WTC11 (cell line): ENCODE measurements at regions not wholly inside any gene's neighbourhood (a gene's known extent, or its start where the extent isn't known, plus 50 kb on each side); places are given as distances from the start of the nearest gene placed in this dataset.

ENCODE experiments used
- ATAC-seq: fragments of 200-7000 bp; cut with Tn5 transposase; 2 replicates; pipeline ENCODE4 v1.10.0; 2021; ENCODE audit warnings: mild to moderate bottlenecking, moderate library complexity
- CTCF ChIA-PET: fragments of 300-600 bp; sonication (Branson Sonifier 250); formaldehyde crosslinking; loops from one replicate; lab custom pipeline; 2021; ENCODE audit warnings: antibody characterized with exemption; lab: Charles Lee
- POLR2A ChIA-PET: fragments of 350-600 bp; sonication (Branson Sonifier 250); formaldehyde crosslinking; loops from one replicate; lab custom pipeline; 2021; ENCODE audit warnings: antibody characterized with exemption; lab: Charles Lee
- DNase-seq: peaks from one replicate; pipeline ENCODE4 v3.0.0; 2021; ENCODE audit warnings: low spot score
- H3K27ac Mint-ChIP-seq: 2 replicates; pipeline ENCODE4 v1.8.0; 2021; ENCODE audit warnings: mixed read lengths
- H3K27me3 Mint-ChIP-seq: 2 replicates; pipeline ENCODE4 v1.8.0; 2021; ENCODE audit warnings: low read depth, mild to moderate bottlenecking, moderate library complexity, mixed read lengths
- H3K36me3 Mint-ChIP-seq: 2 replicates; pipeline ENCODE4 v1.8.0; 2021; ENCODE audit warnings: mixed read lengths
- H3K4me1 Mint-ChIP-seq: 2 replicates; pipeline ENCODE4 v1.8.0; 2022; ENCODE audit warnings: mixed read lengths
- H3K4me3 Mint-ChIP-seq: 2 replicates; pipeline ENCODE4 v1.8.0; 2021; ENCODE audit warnings: mild to moderate bottlenecking, moderate library complexity, mixed read lengths
- H3K9me3 Mint-ChIP-seq: 2 replicates; pipeline ENCODE4 v1.8.0; 2021; ENCODE audit warnings: mixed read lengths
- ELF4 ChIP-seq: sonication (generic); formaldehyde crosslinking; IDR thresholded peaks from 2 replicates; pipeline ENCODE4 v1.8.1; 2022; ENCODE audit warnings: low read depth, mild to moderate bottlenecking, moderate library complexity, missing genetic modification reagents
- JAZF1 ChIP-seq: fragments of 250-450 bp; sonication (Bioruptor Pico); IDR thresholded peaks from 2 replicates; pipeline ENCODE4 v1.9.0; 2021; ENCODE audit warnings: moderate library complexity, mild to moderate bottlenecking, inconsistent platforms
- NFE2L1 ChIP-seq: sonication (generic); formaldehyde crosslinking; IDR thresholded peaks from 2 replicates; pipeline ENCODE4 v1.8.1; 2023; ENCODE audit warnings: missing genetic modification reagents
- OVOL2 ChIP-seq: fragments of 250-450 bp; sonication (Bioruptor Pico); IDR thresholded peaks from 2 replicates; pipeline ENCODE4 v1.9.0; 2021; ENCODE audit warnings: mild to moderate bottlenecking, borderline replicate concordance
- PRRX2 ChIP-seq: fragments of 250-450 bp; sonication (Bioruptor Pico); IDR thresholded peaks from 2 replicates; pipeline ENCODE4 v1.8.0; 2021; ENCODE audit warnings: mild to moderate bottlenecking
- SMAD4 ChIP-seq: sonication (generic); formaldehyde crosslinking; IDR thresholded peaks from 2 replicates; pipeline ENCODE4 v1.8.0; 2022; ENCODE audit warnings: mild to moderate bottlenecking, missing genetic modification reagents
- SOX15 ChIP-seq: fragments of 250-450 bp; sonication (Bioruptor Pico); IDR thresholded peaks from 2 replicates; pipeline ENCODE4 v1.9.0; 2021; ENCODE audit warnings: mild to moderate bottlenecking
- SP1 ChIP-seq: sonication (generic); formaldehyde crosslinking; conservative IDR thresholded peaks from 2 replicates; pipeline ENCODE4 v1.8.1; 2022; ENCODE audit warnings: missing genetic modification reagents
- ZNF219 ChIP-seq: sonication (generic); formaldehyde crosslinking; IDR thresholded peaks from 2 replicates; pipeline ENCODE4 v1.8.0; 2023; ENCODE audit warnings: missing genetic modification reagents, mild to moderate bottlenecking, borderline replicate concordance
- ZNF317 ChIP-seq: sonication (generic); formaldehyde crosslinking; IDR thresholded peaks from 2 replicates; pipeline ENCODE4 v1.8.1; 2023; ENCODE audit warnings: low read depth, mild to moderate bottlenecking, moderate library complexity, missing genetic modification reagents, borderline replicate concordance
- ZNF416 ChIP-seq: fragments of 250-450 bp; sonication (Bioruptor Pico); IDR thresholded peaks from 2 replicates; pipeline ENCODE4 v1.9.0; 2021; ENCODE audit warnings: mild to moderate bottlenecking, inconsistent platforms
- TF ChIP-seq, protein P1 (sequence below): sonication (generic); formaldehyde crosslinking; IDR thresholded peaks from 2 replicates; pipeline ENCODE4 v1.8.1; 2023; ENCODE audit warnings: mild to moderate bottlenecking, missing genetic modification reagents, moderate library complexity
- TF ChIP-seq, protein P2 (sequence below): sonication (generic); formaldehyde crosslinking; IDR thresholded peaks from 2 replicates; pipeline ENCODE4 v1.8.0; 2022; ENCODE audit warnings: mild to moderate bottlenecking, missing genetic modification reagents
- TF ChIP-seq, protein P3 (sequence below): sonication (generic); formaldehyde crosslinking; IDR thresholded peaks from 2 replicates; pipeline ENCODE4 v1.8.0; 2022; ENCODE audit warnings: mild to moderate bottlenecking, missing genetic modification reagents
- TF ChIP-seq, protein P4 (sequence below): fragments of 250-450 bp; sonication (Bioruptor Pico); IDR thresholded peaks from 2 replicates; pipeline ENCODE4 v1.8.0; 2021; ENCODE audit warnings: mild to moderate bottlenecking
- TF ChIP-seq, protein P5 (sequence below): sonication (generic); formaldehyde crosslinking; IDR thresholded peaks from 2 replicates; pipeline ENCODE4 v1.8.0; 2022; ENCODE audit warnings: mild to moderate bottlenecking, missing genetic modification reagents
- TF ChIP-seq, protein P6 (sequence below): sonication (generic); formaldehyde crosslinking; IDR thresholded peaks from 2 replicates; pipeline ENCODE4 v1.8.0; 2022; ENCODE audit warnings: mild to moderate bottlenecking, missing genetic modification reagents
- TF ChIP-seq, protein P7 (sequence below): fragments of 250-450 bp; sonication (Bioruptor Pico); IDR thresholded peaks from 2 replicates; pipeline ENCODE4 v2.1.2; 2022; ENCODE audit warnings: mild to moderate bottlenecking, moderate library complexity
- TF ChIP-seq, protein P8 (sequence below): sonication (generic); formaldehyde crosslinking; IDR thresholded peaks from 2 replicates; pipeline ENCODE4 v1.8.1; 2023; ENCODE audit warnings: mild to moderate bottlenecking, missing genetic modification reagents, moderate library complexity

DNA sequence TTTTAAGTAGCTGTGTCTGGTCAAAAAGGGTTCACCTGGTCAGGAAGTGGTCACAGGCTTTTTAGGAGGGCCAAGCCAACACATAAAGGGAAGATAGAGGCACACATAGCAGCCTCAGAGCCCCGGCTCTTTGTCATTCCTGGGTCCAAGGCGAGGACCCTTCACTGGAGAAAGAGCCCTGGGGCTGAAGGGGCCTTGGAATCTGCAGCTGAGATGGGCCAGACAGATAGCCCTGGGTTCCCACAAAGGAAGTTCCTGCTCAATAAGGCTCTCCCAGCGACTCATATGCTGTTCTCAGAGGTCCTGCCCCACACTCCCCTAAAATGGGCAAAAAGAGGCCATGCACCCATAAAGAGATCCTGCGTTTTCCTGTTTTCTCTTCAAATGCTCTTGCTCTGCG is 77.7 kb downstream of the LINC01488 start (continued):
- TF ChIP-seq, protein P1, sequence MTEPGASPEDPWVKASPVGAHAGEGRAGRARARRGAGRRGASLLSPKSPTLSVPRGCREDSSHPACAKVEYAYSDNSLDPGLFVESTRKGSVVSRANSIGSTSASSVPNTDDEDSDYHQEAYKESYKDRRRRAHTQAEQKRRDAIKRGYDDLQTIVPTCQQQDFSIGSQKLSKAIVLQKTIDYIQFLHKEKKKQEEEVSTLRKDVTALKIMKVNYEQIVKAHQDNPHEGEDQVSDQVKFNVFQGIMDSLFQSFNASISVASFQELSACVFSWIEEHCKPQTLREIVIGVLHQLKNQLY (CRISPR knock-in tag), result no peak
- TF ChIP-seq, protein P2, sequence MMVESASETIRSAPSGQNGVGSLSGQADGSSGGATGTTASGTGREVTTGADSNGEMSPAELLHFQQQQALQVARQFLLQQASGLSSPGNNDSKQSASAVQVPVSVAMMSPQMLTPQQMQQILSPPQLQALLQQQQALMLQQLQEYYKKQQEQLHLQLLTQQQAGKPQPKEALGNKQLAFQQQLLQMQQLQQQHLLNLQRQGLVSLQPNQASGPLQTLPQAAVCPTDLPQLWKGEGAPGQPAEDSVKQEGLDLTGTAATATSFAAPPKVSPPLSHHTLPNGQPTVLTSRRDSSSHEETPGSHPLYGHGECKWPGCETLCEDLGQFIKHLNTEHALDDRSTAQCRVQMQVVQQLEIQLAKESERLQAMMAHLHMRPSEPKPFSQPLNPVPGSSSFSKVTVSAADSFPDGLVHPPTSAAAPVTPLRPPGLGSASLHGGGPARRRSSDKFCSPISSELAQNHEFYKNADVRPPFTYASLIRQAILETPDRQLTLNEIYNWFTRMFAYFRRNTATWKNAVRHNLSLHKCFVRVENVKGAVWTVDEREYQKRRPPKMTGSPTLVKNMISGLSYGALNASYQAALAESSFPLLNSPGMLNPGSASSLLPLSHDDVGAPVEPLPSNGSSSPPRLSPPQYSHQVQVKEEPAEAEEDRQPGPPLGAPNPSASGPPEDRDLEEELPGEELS, result no peak
- TF ChIP-seq, protein P3, sequence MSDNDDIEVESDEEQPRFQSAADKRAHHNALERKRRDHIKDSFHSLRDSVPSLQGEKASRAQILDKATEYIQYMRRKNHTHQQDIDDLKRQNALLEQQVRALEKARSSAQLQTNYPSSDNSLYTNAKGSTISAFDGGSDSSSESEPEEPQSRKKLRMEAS (CRISPR knock-in tag), result no peak

DNA sequence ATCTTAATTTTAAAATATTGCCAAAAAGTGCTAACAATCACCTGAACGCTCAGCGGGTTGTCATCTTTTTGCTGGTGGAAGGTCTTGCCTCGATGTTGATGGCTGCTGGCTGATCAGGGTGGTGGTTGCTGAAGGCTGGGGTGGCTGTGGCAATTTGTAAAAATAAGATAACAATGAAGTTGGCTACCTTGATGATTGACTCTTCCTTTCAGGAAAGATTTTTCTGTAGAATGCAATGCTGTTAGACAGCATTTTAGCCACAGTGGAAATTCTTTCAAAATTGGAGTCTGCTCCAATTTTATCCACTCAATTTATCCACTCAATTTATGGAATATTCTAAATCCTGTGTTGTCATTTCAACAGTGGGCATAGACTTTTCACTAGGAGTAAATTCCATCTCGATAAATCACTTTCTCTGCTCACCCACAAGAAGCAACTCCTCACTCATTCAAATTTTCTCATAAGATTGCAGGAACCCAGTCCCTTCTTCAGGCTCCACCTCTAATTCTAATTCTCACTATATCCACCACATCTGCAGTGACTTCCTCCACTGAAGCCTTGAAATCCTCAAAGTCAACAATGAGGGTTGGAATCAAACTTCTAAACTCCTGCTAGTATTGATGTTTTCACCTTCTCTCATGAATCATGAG is 78.8 kb downstream of the LINC01488 start:
- no peak for ATAC-seq
- DNase-seq, result no peak
- ChIA-PET POLR2A (no interaction called here), CTCF (no interaction called here)
- no peak overlapping the region for H3K27ac Mint-ChIP-seq
- H3K36me3 Mint-ChIP-seq, result peaks cover 4% of the 10 kb centered on the region; the same call in 1 of the 2 replicates
- no peaks in the 10 kb centered on the region for H3K4me1 Mint-ChIP-seq
- H3K27me3 Mint-ChIP-seq, result no peaks in the 10 kb centered on the region
- H3K4me3 Mint-ChIP-seq, result no peak overlapping the region
- TF ChIP-seq OVOL2 (CRISPR knock-in tag) (no peak), SOX15 (CRISPR knock-in tag) (no peak), JAZF1 (CRISPR knock-in tag) (no peak), PRRX2 (CRISPR knock-in tag) (no peak), ZNF416 (CRISPR knock-in tag) (no peak), ZNF219 (CRISPR knock-in tag) (no peak), ELF4 (no peak), SP1 (no peak), ZNF317 (no peak), NFE2L1 (CRISPR knock-in tag) (no peak), SMAD4 (CRISPR knock-in tag) (no peak)
- TF ChIP-seq, protein P4, sequence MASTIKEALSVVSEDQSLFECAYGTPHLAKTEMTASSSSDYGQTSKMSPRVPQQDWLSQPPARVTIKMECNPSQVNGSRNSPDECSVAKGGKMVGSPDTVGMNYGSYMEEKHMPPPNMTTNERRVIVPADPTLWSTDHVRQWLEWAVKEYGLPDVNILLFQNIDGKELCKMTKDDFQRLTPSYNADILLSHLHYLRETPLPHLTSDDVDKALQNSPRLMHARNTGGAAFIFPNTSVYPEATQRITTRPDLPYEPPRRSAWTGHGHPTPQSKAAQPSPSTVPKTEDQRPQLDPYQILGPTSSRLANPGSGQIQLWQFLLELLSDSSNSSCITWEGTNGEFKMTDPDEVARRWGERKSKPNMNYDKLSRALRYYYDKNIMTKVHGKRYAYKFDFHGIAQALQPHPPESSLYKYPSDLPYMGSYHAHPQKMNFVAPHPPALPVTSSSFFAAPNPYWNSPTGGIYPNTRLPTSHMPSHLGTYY (CRISPR knock-in tag), result no peak
- TF ChIP-seq, protein P5, sequence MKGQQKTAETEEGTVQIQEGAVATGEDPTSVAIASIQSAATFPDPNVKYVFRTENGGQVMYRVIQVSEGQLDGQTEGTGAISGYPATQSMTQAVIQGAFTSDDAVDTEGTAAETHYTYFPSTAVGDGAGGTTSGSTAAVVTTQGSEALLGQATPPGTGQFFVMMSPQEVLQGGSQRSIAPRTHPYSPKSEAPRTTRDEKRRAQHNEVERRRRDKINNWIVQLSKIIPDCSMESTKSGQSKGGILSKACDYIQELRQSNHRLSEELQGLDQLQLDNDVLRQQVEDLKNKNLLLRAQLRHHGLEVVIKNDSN (CRISPR knock-in tag), result no peak
- TF ChIP-seq, protein P6, sequence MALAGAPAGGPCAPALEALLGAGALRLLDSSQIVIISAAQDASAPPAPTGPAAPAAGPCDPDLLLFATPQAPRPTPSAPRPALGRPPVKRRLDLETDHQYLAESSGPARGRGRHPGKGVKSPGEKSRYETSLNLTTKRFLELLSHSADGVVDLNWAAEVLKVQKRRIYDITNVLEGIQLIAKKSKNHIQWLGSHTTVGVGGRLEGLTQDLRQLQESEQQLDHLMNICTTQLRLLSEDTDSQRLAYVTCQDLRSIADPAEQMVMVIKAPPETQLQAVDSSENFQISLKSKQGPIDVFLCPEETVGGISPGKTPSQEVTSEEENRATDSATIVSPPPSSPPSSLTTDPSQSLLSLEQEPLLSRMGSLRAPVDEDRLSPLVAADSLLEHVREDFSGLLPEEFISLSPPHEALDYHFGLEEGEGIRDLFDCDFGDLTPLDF (CRISPR knock-in tag), result no peak
- TF ChIP-seq, protein P7, sequence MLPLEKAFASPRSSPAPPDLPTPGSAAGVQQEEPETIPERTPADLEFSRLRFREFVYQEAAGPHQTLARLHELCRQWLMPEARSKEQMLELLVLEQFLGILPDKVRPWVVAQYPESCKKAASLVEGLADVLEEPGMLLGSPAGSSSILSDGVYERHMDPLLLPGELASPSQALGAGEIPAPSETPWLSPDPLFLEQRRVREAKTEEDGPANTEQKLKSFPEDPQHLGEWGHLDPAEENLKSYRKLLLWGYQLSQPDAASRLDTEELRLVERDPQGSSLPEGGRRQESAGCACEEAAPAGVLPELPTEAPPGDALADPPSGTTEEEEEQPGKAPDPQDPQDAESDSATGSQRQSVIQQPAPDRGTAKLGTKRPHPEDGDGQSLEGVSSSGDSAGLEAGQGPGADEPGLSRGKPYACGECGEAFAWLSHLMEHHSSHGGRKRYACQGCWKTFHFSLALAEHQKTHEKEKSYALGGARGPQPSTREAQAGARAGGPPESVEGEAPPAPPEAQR, result no peak
- TF ChIP-seq, protein P8, sequence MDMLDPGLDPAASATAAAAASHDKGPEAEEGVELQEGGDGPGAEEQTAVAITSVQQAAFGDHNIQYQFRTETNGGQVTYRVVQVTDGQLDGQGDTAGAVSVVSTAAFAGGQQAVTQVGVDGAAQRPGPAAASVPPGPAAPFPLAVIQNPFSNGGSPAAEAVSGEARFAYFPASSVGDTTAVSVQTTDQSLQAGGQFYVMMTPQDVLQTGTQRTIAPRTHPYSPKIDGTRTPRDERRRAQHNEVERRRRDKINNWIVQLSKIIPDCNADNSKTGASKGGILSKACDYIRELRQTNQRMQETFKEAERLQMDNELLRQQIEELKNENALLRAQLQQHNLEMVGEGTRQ (CRISPR knock-in tag), result no peak
- H3K9me3 Mint-ChIP-seq, result peaks cover 11% of the 10 kb centered on the region
